NCI-H2196 treated with DMSO at 0.1 percent for 48 hours (cell line): ENCODE measurements at regions not wholly inside any gene's neighbourhood (a gene's known extent, or its start where the extent isn't known, plus 50 kb on each side); places are given as distances from the start of the nearest gene placed in this dataset.

ENCODE experiments used
- DNase-seq: peaks from one replicate; lab custom pipeline; 2025; ENCODE audit not compliant: unreplicated experiment; lab: John Stamatoyannopoulos, UW

- no peak for DNase-seq
Observed at GRCh38 chr13:76148374-76148773, 512.2 kb downstream of the LMO7 start.

GRCh38 chr13:76132532-76132931 is 496.4 kb downstream of the LMO7 start:
- DNase-seq: no peak

- DNase-seq: no peak
Observed at GRCh38 chr13:76131551-76131950, 495.4 kb downstream of the LMO7 start.

- DNase-seq: no peak
Observed at GRCh38 chr13:76129305-76130000, 493.3 kb downstream of the LMO7 start.

GRCh38 chr13:76127922-76128321 is 491.8 kb downstream of the LMO7 start:
- no peak for DNase-seq

GRCh38 chr13:76123548-76123947 is 487.4 kb downstream of the LMO7 start:
- no peak for DNase-seq

GRCh38 chr13:76116751-76117360 is 480.7 kb downstream of the LMO7 start:
- no peak for DNase-seq

GRCh38 chr13:76106763-76107162 is 470.6 kb downstream of the LMO7 start:
- DNase-seq: no peak

GRCh38 chr13:76094645-76095044 is 458.5 kb downstream of the LMO7 start:
- no peak for DNase-seq

- DNase-seq: no peak
Observed at GRCh38 chr13:76091076-76091475, 454.9 kb downstream of the LMO7 start.

- no peak for DNase-seq
Observed at GRCh38 chr13:76086729-76087128, 450.6 kb downstream of the LMO7 start.

GRCh38 chr13:76067850-76068249 is 431.7 kb downstream of the LMO7 start:
- no peak for DNase-seq

GRCh38 chr13:76053181-76053580 is 417.1 kb downstream of the LMO7 start:
- DNase-seq: no peak

GRCh38 chr13:76049376-76049746 is 413.2 kb downstream of the LMO7 start:
- DNase-seq: no peak

GRCh38 chr13:76048675-76049375 is 412.7 kb downstream of the LMO7 start:
- DNase-seq: no peak

GRCh38 chr13:76048131-76048530 is 412.0 kb downstream of the LMO7 start:
- no peak for DNase-seq

- DNase-seq: no peak
Observed at GRCh38 chr13:76043874-76044273, 407.7 kb downstream of the LMO7 start.

- no peak for DNase-seq
Observed at GRCh38 chr13:76038920-76039716, 403.0 kb downstream of the LMO7 start.

- no peak for DNase-seq
Observed at GRCh38 chr13:76036176-76036575, 400.0 kb downstream of the LMO7 start.

GRCh38 chr13:76035711-76036110 is 399.6 kb downstream of the LMO7 start:
- DNase-seq: no peak

GRCh38 chr13:76029706-76030105 is 393.6 kb downstream of the LMO7 start:
- DNase-seq: no peak

- no peak for DNase-seq
Observed at GRCh38 chr13:76029088-76029487, 393.0 kb downstream of the LMO7 start.
